Right lung (tissue), 2 donors: ENCODE measurements at regions not wholly inside any gene's neighbourhood (a gene's known extent, or its start where the extent isn't known, plus 50 kb on each side); places are given as distances from the start of the nearest gene placed in this dataset.
"Not testable (repeated sequence)": the region's sequence is repeated elsewhere in the genome, so short reads cannot be mapped to it uniquely, and the experiment has no call there.

ENCODE experiments used
- DNase-seq, 2 donors: peaks; one replicate each; pipeline ENCODE4 v3.0.0-alpha.2; 2013

DNA sequence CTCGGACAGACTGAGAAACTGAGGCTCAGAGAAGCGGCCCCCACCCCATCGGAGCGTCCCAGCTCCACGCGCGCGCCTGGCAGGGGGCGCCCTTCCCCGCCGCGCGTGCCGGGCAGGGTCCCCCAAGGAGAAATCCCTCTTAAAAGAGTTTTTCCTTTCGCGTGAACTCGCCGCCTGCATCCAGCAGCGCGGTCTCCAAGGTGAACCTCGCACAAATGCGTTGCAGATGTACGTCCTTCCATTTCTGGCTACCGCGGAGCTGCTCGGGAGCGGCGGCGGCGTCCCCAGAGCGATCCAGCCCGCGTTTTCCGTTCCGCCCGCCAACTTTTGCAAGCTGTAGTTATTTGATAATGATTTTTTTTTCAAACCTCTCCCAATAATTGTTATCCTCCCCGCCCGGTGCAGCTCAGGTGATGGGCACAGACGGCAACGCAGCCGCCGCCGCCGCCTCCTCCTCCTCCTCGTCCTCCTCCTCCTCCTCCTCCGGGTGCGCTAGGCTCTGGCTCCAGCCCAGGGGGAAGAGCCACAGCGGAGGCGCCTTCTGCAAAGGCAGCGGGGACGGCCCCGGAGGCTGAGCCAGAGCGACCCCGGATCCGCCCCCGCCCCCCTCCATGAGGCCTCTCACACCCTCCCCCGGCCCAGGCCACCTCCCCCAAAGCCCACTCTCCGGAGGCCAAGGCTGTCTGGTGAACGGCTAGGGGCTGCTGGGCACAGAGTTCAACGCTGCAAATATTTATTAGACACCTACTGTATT is 74.0 kb upstream of the CUX1 start:
- DNase-seq: peak; percentile 44 to 52

DNA sequence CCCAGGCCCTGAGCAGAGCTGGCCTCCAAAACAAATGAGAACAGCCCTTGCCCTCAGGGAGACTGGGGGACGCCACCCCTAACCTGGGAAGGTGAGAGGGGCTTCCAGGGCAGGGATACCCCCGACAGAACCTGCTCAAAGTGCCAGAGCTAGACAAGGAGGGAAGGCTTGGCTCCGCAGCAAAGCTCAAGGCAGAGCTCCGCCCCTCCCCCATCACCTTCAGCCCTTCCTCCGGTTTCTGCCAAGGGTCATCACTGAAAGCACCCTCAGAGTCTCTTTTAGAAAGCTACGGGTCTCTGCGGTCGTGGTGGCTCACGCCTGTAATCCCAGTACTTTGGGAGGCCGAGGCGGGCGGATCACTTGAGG is 73.4 kb upstream of the CUX1 start:
- DNase-seq: no peak

DNA sequence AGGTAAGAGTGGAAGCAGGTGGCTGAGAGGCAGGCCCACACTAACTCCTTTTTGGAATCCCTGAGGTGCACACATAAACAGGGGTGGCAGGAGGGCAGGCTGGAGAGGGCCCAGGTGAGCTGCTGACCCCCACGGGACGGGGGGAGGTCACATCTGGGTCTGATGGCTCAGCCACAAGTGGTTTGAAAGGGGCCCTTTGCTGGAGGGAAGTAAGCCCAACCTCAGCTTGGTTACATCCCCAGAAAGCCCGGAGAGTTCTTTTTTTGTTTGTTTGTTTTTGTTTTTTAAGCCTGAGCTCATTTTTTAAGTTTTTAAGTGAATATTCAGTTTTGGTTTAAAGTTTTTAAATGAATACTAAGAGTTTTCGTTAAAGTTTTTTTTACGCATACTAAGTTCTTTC is 72.8 kb upstream of the CUX1 start:
- no peak for DNase-seq

GRCh38 chr7:101746314-101746713 is 71.1 kb upstream of the CUX1 start:
- no peak for DNase-seq

DNA sequence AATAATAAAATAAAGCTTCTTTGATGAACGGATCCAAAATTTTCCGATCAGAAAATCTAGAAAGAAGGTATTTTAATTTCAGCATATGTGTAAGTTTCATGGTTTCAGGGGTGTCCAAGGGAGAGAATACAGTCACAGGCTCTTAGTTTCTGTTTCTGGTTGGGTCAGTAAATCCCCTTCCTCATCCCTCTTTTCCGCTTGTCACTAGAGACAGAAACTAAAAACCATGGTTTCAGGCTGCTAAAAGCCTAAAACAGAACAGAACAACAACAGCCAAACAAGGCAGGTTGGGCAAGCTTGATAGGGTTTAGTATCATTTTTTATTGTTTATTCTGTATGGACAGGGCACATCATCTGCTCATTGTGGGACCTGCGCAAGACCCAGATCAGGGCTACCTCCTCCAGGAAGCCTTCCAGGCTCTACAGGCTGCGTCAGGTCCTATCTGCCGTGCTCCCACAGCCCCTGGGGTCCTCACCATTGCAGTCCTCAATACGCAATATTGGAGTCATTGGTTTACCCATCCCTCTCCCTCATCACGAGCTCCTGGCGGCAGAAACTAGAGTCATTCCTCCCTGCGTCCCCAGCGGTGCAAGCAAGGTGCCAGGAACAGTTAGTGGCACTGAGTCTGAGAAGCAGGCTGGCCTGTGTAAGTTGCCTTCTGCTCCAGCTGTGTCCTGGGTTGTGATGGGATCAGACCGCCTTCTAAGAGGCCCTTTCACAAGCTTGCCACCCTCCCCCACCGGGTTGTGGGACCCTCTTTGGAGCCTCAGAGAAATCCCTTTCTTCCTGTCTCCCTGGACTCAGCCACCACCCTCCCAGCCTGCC is 70.2 kb upstream of the CUX1 start:
- DNase-seq: no peak

- no peak for DNase-seq
These were observed 69.5 kb upstream of the CUX1 start for GRCh38 chr7:101747879-101748345.

GRCh38 chr7:101749891-101750290 is 67.5 kb upstream of the CUX1 start:
- DNase-seq: no peak

DNA sequence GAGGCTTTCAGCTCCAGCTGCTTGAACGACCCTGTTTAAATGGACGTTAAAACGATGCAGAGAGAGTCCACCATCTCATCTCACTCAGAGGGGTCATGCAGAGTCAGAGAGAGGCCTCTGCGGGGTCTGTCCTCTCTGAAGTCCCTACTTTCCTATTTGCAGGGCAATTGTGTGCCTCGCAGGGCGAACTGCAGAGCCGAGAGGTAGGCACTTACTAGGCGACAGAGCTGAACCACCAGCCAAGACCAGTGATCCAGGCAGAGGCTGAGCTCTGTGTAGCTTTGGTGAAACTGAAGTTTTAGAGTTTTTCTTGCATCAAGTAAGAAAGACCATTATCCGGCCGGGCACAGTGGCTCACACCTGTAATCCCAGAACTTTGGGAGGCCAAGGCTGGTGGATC is 64.1 kb upstream of the CUX1 start:
- no peak for DNase-seq

DNA sequence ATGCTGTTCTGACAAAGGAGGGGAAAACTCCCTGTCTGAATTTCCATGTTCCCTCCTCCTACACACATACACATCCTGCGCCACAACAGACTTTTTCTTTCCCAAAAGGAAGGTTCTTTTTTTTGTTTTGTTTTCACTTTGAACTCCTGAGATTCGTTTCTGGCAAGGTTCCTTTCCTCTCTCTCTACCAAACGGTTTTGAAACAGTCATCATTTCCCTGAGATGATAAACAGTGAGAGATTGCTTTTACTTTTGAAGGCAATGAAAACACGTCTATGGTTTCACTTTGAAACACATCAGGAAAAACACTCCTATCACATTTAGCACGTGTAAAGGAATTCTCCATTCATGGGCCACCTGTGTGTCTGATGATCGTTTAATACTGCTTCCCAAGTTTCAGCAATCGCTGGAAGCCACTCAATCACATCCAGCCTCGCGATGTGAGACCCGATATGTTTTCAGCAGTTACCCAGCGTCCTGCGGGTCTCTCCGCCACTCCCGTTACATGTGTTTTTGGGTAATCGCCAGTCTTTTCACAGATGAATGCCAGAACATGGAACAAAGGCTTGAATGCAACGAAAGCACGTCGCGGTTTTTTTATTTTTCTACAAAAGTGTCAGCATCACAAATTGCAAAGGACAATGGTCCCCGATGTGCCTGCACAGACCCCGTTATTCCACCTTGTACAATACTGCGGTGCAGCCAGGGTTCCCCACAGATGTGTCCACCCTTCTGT is 62.8 kb upstream of the CUX1 start:
- peak in 1 of 2 donors; percentile 38 for DNase-seq

GRCh38 chr7:101757879-101758278 is 59.5 kb upstream of the CUX1 start:
- no peak for DNase-seq

GRCh38 chr7:101758519-101758918 is 58.9 kb upstream of the CUX1 start:
- not testable (repeated sequence) for DNase-seq

DNA sequence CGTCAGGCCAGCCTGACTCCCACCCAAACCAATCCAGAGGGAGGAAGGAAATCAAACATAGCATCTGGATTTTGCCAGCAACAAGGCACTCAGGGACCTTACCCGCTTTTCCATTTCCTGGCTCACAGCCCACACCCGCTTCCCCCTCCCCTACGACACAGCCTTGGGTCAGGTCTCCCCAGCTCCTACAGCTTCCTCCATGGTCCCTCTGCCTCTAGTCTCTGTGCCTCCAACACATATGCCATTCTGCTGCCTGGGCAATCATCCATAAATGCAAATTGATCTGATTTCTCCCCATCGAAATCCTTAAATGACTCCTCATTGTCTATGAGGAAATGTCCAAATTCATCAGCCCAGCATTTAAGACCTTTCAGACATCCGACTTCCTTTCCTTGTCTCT is 53.2 kb upstream of the CUX1 start:
- DNase-seq: no peak

DNA sequence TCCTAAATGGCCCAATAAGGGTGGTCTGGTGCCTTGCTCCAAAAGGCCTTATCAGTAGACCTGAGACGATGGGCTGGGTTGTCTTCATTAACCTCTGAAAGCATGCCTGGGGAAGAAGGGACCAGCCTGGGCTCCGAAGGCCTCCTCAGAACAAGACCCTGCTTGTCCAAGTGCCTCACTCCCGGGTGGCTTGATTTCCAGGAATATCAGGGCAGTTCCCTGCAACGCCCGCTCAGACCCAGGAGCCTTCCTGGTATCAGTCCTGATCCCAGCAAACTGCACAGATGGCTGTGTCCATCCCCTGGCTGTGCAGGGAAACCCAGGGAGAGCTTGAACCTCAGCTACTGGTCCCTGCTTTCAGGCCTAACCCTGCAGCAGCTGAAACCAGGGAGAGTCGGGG is 49.9 kb upstream of the CUX1 start:
- DNase-seq: no peak
